ENCODE measurements at regions not wholly inside any gene's neighbourhood (a gene's known extent, or its start where the extent isn't known, plus 50 kb on each side); places are given as distances from the start of the nearest gene placed in this dataset.

- no peak for ATAC-seq
- Mint-ChIP-seq H3K9me3 (peaks cover 12% of the 10 kb centered on the region), H3K4me1 (ENCODE audit: low read depth) (no peaks in the 10 kb centered on the region), H3K36me3 (ENCODE audit: insufficient read depth) (no peaks in the 10 kb centered on the region), H3K27me3 (ENCODE audit: low read depth) (no peaks in the 10 kb centered on the region), H3K4me3 (no peak overlapping the region)
- DNase-seq, result no peak
These were observed 1041.8 kb upstream of the ARRDC3 start for GRCh38 chr5:92424785-92425426.

- Mint-ChIP-seq H3K36me3 (ENCODE audit: insufficient read depth) (no peaks in the 10 kb centered on the region), H3K27me3 (ENCODE audit: low read depth) (no peaks in the 10 kb centered on the region), H3K4me3 (no peak overlapping the region), H3K4me1 (ENCODE audit: low read depth) (no peaks in the 10 kb centered on the region), H3K9me3 (peaks cover 12% of the 10 kb centered on the region)
- DNase-seq, result no peak
- ATAC-seq, result no peak
These were observed 1038.8 kb upstream of the ARRDC3 start for GRCh38 chr5:92421942-92422341.

- DNase-seq (no peak), ATAC-seq (no peak)
- H3K4me1 Mint-ChIP-seq (ENCODE audit: low read depth), result no peaks in the 10 kb centered on the region
- no peaks in the 10 kb centered on the region for H3K36me3 Mint-ChIP-seq (ENCODE audit: insufficient read depth)
- no peaks in the 10 kb centered on the region for H3K27me3 Mint-ChIP-seq (ENCODE audit: low read depth)
- no peak overlapping the region for H3K4me3 Mint-ChIP-seq
- H3K9me3 Mint-ChIP-seq, result peaks cover 12% of the 10 kb centered on the region
These were observed 1038.1 kb upstream of the ARRDC3 start for GRCh38 chr5:92421196-92421595.

- no peak overlapping the region for H3K4me3 Mint-ChIP-seq
- no peaks in the 10 kb centered on the region for H3K4me1 Mint-ChIP-seq (ENCODE audit: low read depth)
- ATAC-seq (no peak), DNase-seq (no peak)
- H3K27me3 Mint-ChIP-seq (ENCODE audit: low read depth), result no peaks in the 10 kb centered on the region
- H3K9me3 Mint-ChIP-seq, result peaks cover 12% of the 10 kb centered on the region
- no peaks in the 10 kb centered on the region for H3K36me3 Mint-ChIP-seq (ENCODE audit: insufficient read depth)
These were observed 1036.1 kb upstream of the ARRDC3 start for GRCh38 chr5:92419261-92419660.

GRCh38 chr5:92418341-92418740, 1035.2 kb upstream of the ARRDC3 start:
- Mint-ChIP-seq H3K36me3 (ENCODE audit: insufficient read depth) (no peaks in the 10 kb centered on the region), H3K4me3 (no peak overlapping the region), H3K4me1 (ENCODE audit: low read depth) (no peaks in the 10 kb centered on the region), H3K9me3 (peaks cover 11% of the 10 kb centered on the region), H3K27me3 (ENCODE audit: low read depth) (no peaks in the 10 kb centered on the region)
- ATAC-seq, result no peak
- no peak for DNase-seq

GRCh38 chr5:92409134-92409533, 1026.0 kb upstream of the ARRDC3 start:
- no peak for DNase-seq
- peaks cover 3% of the 10 kb centered on the region for H3K9me3 Mint-ChIP-seq
- no peaks in the 10 kb centered on the region for H3K4me1 Mint-ChIP-seq (ENCODE audit: low read depth)
- ATAC-seq, result no peak
- no peak overlapping the region for H3K4me3 Mint-ChIP-seq
- H3K27me3 Mint-ChIP-seq (ENCODE audit: low read depth), result no peaks in the 10 kb centered on the region
- no peaks in the 10 kb centered on the region for H3K36me3 Mint-ChIP-seq (ENCODE audit: insufficient read depth)

GRCh38 chr5:92402956-92403702, 1020.0 kb upstream of the ARRDC3 start:
- peaks cover 3% of the 10 kb centered on the region for H3K9me3 Mint-ChIP-seq

GRCh38 chr5:92402045-92402444, 1018.9 kb upstream of the ARRDC3 start:
- Mint-ChIP-seq H3K4me3 (no peak overlapping the region), H3K27me3 (ENCODE audit: low read depth) (no peaks in the 10 kb centered on the region), H3K4me1 (ENCODE audit: low read depth) (no peaks in the 10 kb centered on the region), H3K9me3 (peaks cover 4% of the 10 kb centered on the region), H3K36me3 (ENCODE audit: insufficient read depth) (no peaks in the 10 kb centered on the region)
- ATAC-seq (no peak), DNase-seq (no peak)

More at GRCh38 chr5:92402956-92403702, 1020.0 kb upstream of the ARRDC3 start:
- ATAC-seq (no peak), DNase-seq (no peak)
- H3K27me3 Mint-ChIP-seq (ENCODE audit: low read depth), result no peaks in the 10 kb centered on the region
- H3K4me1 Mint-ChIP-seq (ENCODE audit: low read depth), result no peaks in the 10 kb centered on the region
- no peaks in the 10 kb centered on the region for H3K36me3 Mint-ChIP-seq (ENCODE audit: insufficient read depth)
- H3K4me3 Mint-ChIP-seq, result no peak overlapping the region

GRCh38 chr5:92401492-92401891, 1018.4 kb upstream of the ARRDC3 start:
- ATAC-seq (no peak), DNase-seq (no peak)
- no peak overlapping the region for H3K4me3 Mint-ChIP-seq
- H3K27me3 Mint-ChIP-seq (ENCODE audit: low read depth), result no peaks in the 10 kb centered on the region
- H3K4me1 Mint-ChIP-seq (ENCODE audit: low read depth), result no peaks in the 10 kb centered on the region
- peaks cover 4% of the 10 kb centered on the region for H3K9me3 Mint-ChIP-seq
- H3K36me3 Mint-ChIP-seq (ENCODE audit: insufficient read depth), result no peaks in the 10 kb centered on the region

- Mint-ChIP-seq H3K4me3 (no peak overlapping the region), H3K36me3 (ENCODE audit: insufficient read depth) (no peaks in the 10 kb centered on the region), H3K27me3 (ENCODE audit: low read depth) (no peaks in the 10 kb centered on the region), H3K9me3 (peaks cover 4% of the 10 kb centered on the region), H3K4me1 (ENCODE audit: low read depth) (no peaks in the 10 kb centered on the region)
- ATAC-seq, result no peak
- DNase-seq, result no peak
These were observed 1011.8 kb upstream of the ARRDC3 start for GRCh38 chr5:92394936-92395335.

GRCh38 chr5:92390657-92391056, 1007.5 kb upstream of the ARRDC3 start:
- no peak for ATAC-seq
- Mint-ChIP-seq H3K9me3 (peaks cover 3% of the 10 kb centered on the region), H3K4me1 (ENCODE audit: low read depth) (no peaks in the 10 kb centered on the region), H3K27me3 (ENCODE audit: low read depth) (no peaks in the 10 kb centered on the region), H3K4me3 (no peak overlapping the region), H3K36me3 (ENCODE audit: insufficient read depth) (no peaks in the 10 kb centered on the region)
- no peak for DNase-seq

- no peaks in the 10 kb centered on the region for H3K36me3 Mint-ChIP-seq (ENCODE audit: insufficient read depth)
- no peak for ATAC-seq
- DNase-seq, result no peak
- H3K27me3 Mint-ChIP-seq (ENCODE audit: low read depth), result no peaks in the 10 kb centered on the region
- H3K4me1 Mint-ChIP-seq (ENCODE audit: low read depth), result no peaks in the 10 kb centered on the region
- no peak overlapping the region for H3K4me3 Mint-ChIP-seq
- peaks cover 3% of the 10 kb centered on the region for H3K9me3 Mint-ChIP-seq
These were observed 997.1 kb upstream of the ARRDC3 start for GRCh38 chr5:92380069-92380770.

- Mint-ChIP-seq H3K4me1 (ENCODE audit: low read depth) (no peaks in the 10 kb centered on the region), H3K9me3 (peaks cover 3% of the 10 kb centered on the region), H3K4me3 (no peak overlapping the region), H3K36me3 (ENCODE audit: insufficient read depth) (no peaks in the 10 kb centered on the region), H3K27me3 (ENCODE audit: low read depth) (no peaks in the 10 kb centered on the region)
- DNase-seq (no peak), ATAC-seq (no peak)
These were observed 996.0 kb upstream of the ARRDC3 start for GRCh38 chr5:92378966-92379611.

- no peaks in the 10 kb centered on the region for H3K27me3 Mint-ChIP-seq (ENCODE audit: low read depth)
- no peak overlapping the region for H3K4me3 Mint-ChIP-seq
- peaks cover 6% of the 10 kb centered on the region for H3K9me3 Mint-ChIP-seq
- ATAC-seq (no peak), DNase-seq (no peak)
- H3K4me1 Mint-ChIP-seq (ENCODE audit: low read depth), result no peaks in the 10 kb centered on the region
- no peaks in the 10 kb centered on the region for H3K36me3 Mint-ChIP-seq (ENCODE audit: insufficient read depth)
These were observed 991.7 kb upstream of the ARRDC3 start for GRCh38 chr5:92374859-92375258.

Measured in activated T-cell treated with anti-CD3 and anti-CD28 coated beads, Interleukin-2, amount 50 U/mL, for 4 hours (primary cell).